ENCODE measurements at regions not wholly inside any gene's neighbourhood (a gene's known extent, or its start where the extent isn't known, plus 50 kb on each side); places are given as distances from the start of the nearest gene placed in this dataset.

DNA sequence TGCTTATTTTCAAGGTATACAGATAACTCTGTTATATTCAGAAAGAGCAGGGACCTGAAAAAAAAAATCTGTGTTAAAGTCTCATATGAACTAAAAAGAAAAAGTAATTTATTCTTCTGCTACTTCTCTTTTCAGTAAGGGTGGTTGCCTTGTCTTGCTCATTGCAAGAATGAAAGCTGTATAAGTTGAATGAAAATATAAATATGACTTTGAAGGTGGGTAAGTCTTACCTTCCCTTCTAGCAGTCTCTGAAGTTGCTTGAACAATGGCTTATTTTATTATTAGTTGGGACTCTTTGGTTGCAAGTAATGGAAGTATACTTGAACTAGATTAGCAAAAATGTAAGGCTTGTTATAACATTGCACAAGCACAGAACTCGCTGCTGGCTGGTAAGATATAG is 1554.9 kb downstream of the SI start:
- TF ChIP-seq, protein P1, sequence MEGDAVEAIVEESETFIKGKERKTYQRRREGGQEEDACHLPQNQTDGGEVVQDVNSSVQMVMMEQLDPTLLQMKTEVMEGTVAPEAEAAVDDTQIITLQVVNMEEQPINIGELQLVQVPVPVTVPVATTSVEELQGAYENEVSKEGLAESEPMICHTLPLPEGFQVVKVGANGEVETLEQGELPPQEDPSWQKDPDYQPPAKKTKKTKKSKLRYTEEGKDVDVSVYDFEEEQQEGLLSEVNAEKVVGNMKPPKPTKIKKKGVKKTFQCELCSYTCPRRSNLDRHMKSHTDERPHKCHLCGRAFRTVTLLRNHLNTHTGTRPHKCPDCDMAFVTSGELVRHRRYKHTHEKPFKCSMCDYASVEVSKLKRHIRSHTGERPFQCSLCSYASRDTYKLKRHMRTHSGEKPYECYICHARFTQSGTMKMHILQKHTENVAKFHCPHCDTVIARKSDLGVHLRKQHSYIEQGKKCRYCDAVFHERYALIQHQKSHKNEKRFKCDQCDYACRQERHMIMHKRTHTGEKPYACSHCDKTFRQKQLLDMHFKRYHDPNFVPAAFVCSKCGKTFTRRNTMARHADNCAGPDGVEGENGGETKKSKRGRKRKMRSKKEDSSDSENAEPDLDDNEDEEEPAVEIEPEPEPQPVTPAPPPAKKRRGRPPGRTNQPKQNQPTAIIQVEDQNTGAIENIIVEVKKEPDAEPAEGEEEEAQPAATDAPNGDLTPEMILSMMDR (IDR thresholded peaks at IDR 0.05; ENCODE audit: low read length) = no peak
- no peak for TF ChIP-seq EZH2 (IDR thresholded peaks at IDR 0.05; ENCODE audit: borderline replicate concordance, low read length)
